H9 (cell line): ENCODE measurements at regions not wholly inside any gene's neighbourhood (a gene's known extent, or its start where the extent isn't known, plus 50 kb on each side); places are given as distances from the start of the nearest gene placed in this dataset.

Experiments
- DNase-seq: peaks from one replicate; pipeline ENCODE4 v3.0.0-alpha.2; 2017
- H2AFZ ChIP-seq: one replicate; pipeline ENCODE4 v1.6.1; 2013; ENCODE audit warnings: mild to moderate bottlenecking, low read length, control low read depth, moderate library complexity
- H2AK5ac ChIP-seq: 2 replicates; pipeline ENCODE4 v1.6.1; 2013; ENCODE audit warnings: low read length, control low read depth, mixed read lengths; ENCODE audit not compliant: insufficient read length
- H2BK120ac ChIP-seq: one replicate; pipeline ENCODE4 v1.6.1; 2013; ENCODE audit warnings: low read depth, mild to moderate bottlenecking, low read length, control low read depth, inconsistent platforms; ENCODE audit not compliant: poor library complexity, severe bottlenecking
- H2BK12ac ChIP-seq: 2 replicates; pipeline ENCODE4 v1.6.1; 2013; ENCODE audit warnings: low read length, control low read depth, mixed read lengths, low read depth; ENCODE audit not compliant: insufficient read length
- H2BK15ac ChIP-seq: 2 replicates; pipeline ENCODE4 v1.6.1; 2013; ENCODE audit warnings: low read depth, low read length, control low read depth
- H2BK20ac ChIP-seq: one replicate; pipeline ENCODE4 v1.6.1; 2013; ENCODE audit warnings: low read depth, mild to moderate bottlenecking, low read length, control low read depth, inconsistent platforms; ENCODE audit not compliant: poor library complexity, severe bottlenecking
- H2BK5ac ChIP-seq: 2 replicates; pipeline ENCODE4 v1.6.1; 2013; ENCODE audit warnings: low read length, control low read depth, mixed read lengths; ENCODE audit not compliant: insufficient read length
- H3K14ac ChIP-seq: 2 replicates; pipeline ENCODE4 v1.6.1; 2013; ENCODE audit warnings: low read length, control low read depth; ENCODE audit not compliant: insufficient read depth
- H3K18ac ChIP-seq: 2 replicates; pipeline ENCODE4 v1.6.1; 2013; ENCODE audit warnings: low read depth, mild to moderate bottlenecking, mixed read lengths, low read length, control low read depth; ENCODE audit not compliant: insufficient read length
- H3K23ac ChIP-seq: 2 replicates; pipeline ENCODE4 v1.6.1; 2013; ENCODE audit warnings: low read length, control low read depth, mixed read lengths, low read depth; ENCODE audit not compliant: insufficient read length
- H3K23me2 ChIP-seq: 2 replicates; pipeline ENCODE4 v1.6.1; 2013; ENCODE audit warnings: low read depth, mild to moderate bottlenecking, mixed read lengths, low read length, control low read depth; ENCODE audit not compliant: insufficient read length, poor library complexity, severe bottlenecking
- H3K27ac ChIP-seq: 2 replicates; pipeline ENCODE4 v1.5.1; 2013; ENCODE audit warnings: low read length, control low read depth, mixed read lengths, low read depth; ENCODE audit not compliant: insufficient read length
- H3K27me3 ChIP-seq: 2 replicates; pipeline ENCODE4 v1.6.1; 2013; ENCODE audit warnings: low read length, control low read depth, inconsistent platforms; ENCODE audit not compliant: insufficient read depth
- H3K4ac ChIP-seq: 2 replicates; pipeline ENCODE4 v1.6.1; 2013; ENCODE audit warnings: low read depth, mild to moderate bottlenecking, control low read depth, inconsistent platforms, low read length, moderate library complexity
- H3K4me1 ChIP-seq: 2 replicates; pipeline ENCODE4 v1.6.1; 2013; ENCODE audit warnings: low read length, control low read depth, inconsistent platforms; ENCODE audit not compliant: insufficient read depth
- H3K4me2 ChIP-seq: 2 replicates; pipeline ENCODE4 v1.6.1; 2013; ENCODE audit warnings: low read length, control low read depth, mixed read lengths; ENCODE audit not compliant: insufficient read length, insufficient read depth
- H3K56ac ChIP-seq: 2 replicates; pipeline ENCODE4 v1.6.1; 2013; ENCODE audit warnings: low read depth, mild to moderate bottlenecking, mixed read lengths, low read length, control low read depth; ENCODE audit not compliant: insufficient read length
- H3K79me1 ChIP-seq: 2 replicates; pipeline ENCODE4 v1.6.1; 2013; ENCODE audit warnings: low read depth, mild to moderate bottlenecking, moderate library complexity, low read length, control low read depth, inconsistent platforms; ENCODE audit not compliant: insufficient read depth, poor library complexity, severe bottlenecking
- H3K79me2 ChIP-seq: 2 replicates; pipeline ENCODE4 v1.6.1; 2013; ENCODE audit warnings: low read length, control low read depth, inconsistent platforms; ENCODE audit not compliant: insufficient read depth
- H3K9ac ChIP-seq: 2 replicates; pipeline ENCODE4 v1.6.1; 2013; ENCODE audit warnings: low read length, control low read depth, mixed read lengths; ENCODE audit not compliant: insufficient read length; ENCODE audit errors: extremely low read depth
- H3K9me3 ChIP-seq: one replicate; pipeline ENCODE4 v1.6.1; 2013; ENCODE audit warnings: low read depth, low read length, inconsistent platforms; ENCODE audit not compliant: control insufficient read depth
- H3T11ph ChIP-seq: one replicate; pipeline ENCODE4 v1.6.1; 2013; ENCODE audit warnings: mild to moderate bottlenecking, low read length, control low read depth, inconsistent platforms
- H4K20me1 ChIP-seq: one replicate; pipeline ENCODE4 v1.6.1; 2013; ENCODE audit not compliant: control insufficient read depth, insufficient read length, insufficient read depth
- H4K5ac ChIP-seq: 2 replicates; pipeline ENCODE4 v1.6.1; 2013; ENCODE audit warnings: low read depth, mild to moderate bottlenecking, mixed read lengths, low read length, control low read depth; ENCODE audit not compliant: insufficient read length
- H4K8ac ChIP-seq: replicated peaks from 2 replicates; pipeline ENCODE4 v1.6.1; 2013; ENCODE audit warnings: low read length, control low read depth, mixed read lengths, low read depth; ENCODE audit not compliant: insufficient read length
- H4K91ac ChIP-seq: 2 replicates; pipeline ENCODE4 v1.6.1; 2013; ENCODE audit warnings: low read depth, mild to moderate bottlenecking, moderate library complexity, mixed read lengths, low read length, control low read depth; ENCODE audit not compliant: insufficient read length
- H3K27ac Mint-ChIP-seq, 3 experiments: 2 replicates in 2 of 3; 3 replicates in 1 of 3; pipeline ENCODE4 v1.8.0; 2020 to 2021; ENCODE audit warnings: mixed read lengths in 3 of 3, mild to moderate bottlenecking in 1 of 3, moderate library complexity in 1 of 3
- H3K27me3 Mint-ChIP-seq: 2 replicates; pipeline ENCODE4 v1.8.0; 2021; ENCODE audit warnings: low read depth, mild to moderate bottlenecking, moderate library complexity, mixed read lengths
- H3K36me3 Mint-ChIP-seq, 3 experiments: 2 replicates in 2 of 3; 3 replicates in 1 of 3; pipeline ENCODE4 v1.8.0; 2020 to 2021; ENCODE audit warnings: low read depth in 3 of 3, mixed read lengths in 3 of 3; ENCODE audit not compliant: insufficient read depth in 1 of 3
- H3K4me1 Mint-ChIP-seq, 2 experiments: 2 replicates each; pipeline ENCODE4 v1.8.0; 2020; ENCODE audit warnings: mixed read lengths in 2 of 2
- H3K4me3 Mint-ChIP-seq, 2 experiments: 2 replicates in 1 of 2; 3 replicates in 1 of 2; pipeline ENCODE4 v1.8.0; 2020 to 2021; ENCODE audit warnings: mild to moderate bottlenecking in 2 of 2, mixed read lengths in 2 of 2, moderate library complexity in 1 of 2
- H3K9me3 Mint-ChIP-seq, 2 experiments: 2 replicates in 1 of 2; 3 replicates in 1 of 2; pipeline ENCODE4 v1.8.0; 2020; ENCODE audit warnings: mild to moderate bottlenecking in 2 of 2, mixed read lengths in 2 of 2, moderate library complexity in 1 of 2
- CTCF ChIP-seq: fragments of 200-600 bp; sonication (generic); conservative IDR thresholded peaks from 3 replicates; pipeline ENCODE4 v1.8.0; 2021; ENCODE audit warnings: antibody characterized with exemption, mild to moderate bottlenecking
- WGBS: extraction: QIAGEN DNeasy Blood & Tissue Kit; methylation state at CpG from one replicate; pipeline ENCODE4 v1.1.7; 2013; ENCODE audit warnings: missing lambda C conversion rate, low lambda C conversion rate, mixed read lengths; ENCODE audit not compliant: insufficient read length; ENCODE audit errors: extremely low coverage; 5-methylcytosine and 5-hydroxymethylcytosine counted together

GRCh38 chr2:14881651-14882327 lies 249.3 kb downstream of the LRATD1 start:
- H2BK5ac ChIP-seq = no peak overlapping the region
- H3K56ac ChIP-seq = no peak overlapping the region
- no peak for TF ChIP-seq CTCF
- no peak overlapping the region for H2BK120ac ChIP-seq
- H2BK20ac ChIP-seq = no peak overlapping the region
- H3K9me3 Mint-ChIP-seq = no peaks in the 10 kb centered on the region
- no peak overlapping the region for H3K23ac ChIP-seq
- no peak overlapping the region for H3K4me2 ChIP-seq
- no peak overlapping the region for H4K8ac ChIP-seq
- H3K79me2 ChIP-seq = no peaks in the 10 kb centered on the region
- no peak overlapping the region for H2AK5ac ChIP-seq
- H4K91ac ChIP-seq = no peak overlapping the region
- H3K9me3 ChIP-seq = no peaks in the 10 kb centered on the region
- no peaks in the 10 kb centered on the region for H3K27me3 Mint-ChIP-seq
- no peak for DNase-seq
- no peak overlapping the region for H3T11ph ChIP-seq
- no peak overlapping the region for H3K14ac ChIP-seq
- H2BK15ac ChIP-seq = no peak overlapping the region
- H3K4me1 Mint-ChIP-seq = peaks cover 0 to 2% of the 10 kb centered on the region in 2 experiments; a peak in 2 of 4 replicates
- no peak overlapping the region for H3K27ac Mint-ChIP-seq
- H3K27me3 ChIP-seq = no peaks in the 10 kb centered on the region
- H4K20me1 ChIP-seq = no peaks in the 10 kb centered on the region
- H3K4ac ChIP-seq = no peak overlapping the region
- H4K5ac ChIP-seq = no peak overlapping the region
- no peak overlapping the region for H3K18ac ChIP-seq
- no peaks in the 10 kb centered on the region for H3K4me1 ChIP-seq
- no CpG with 5 or more reads among the region's 3 CpGs for WGBS
- no peak overlapping the region for H3K27ac ChIP-seq
- H2AFZ ChIP-seq = no peak overlapping the region
- H3K9ac ChIP-seq = no peak overlapping the region
- no peaks in the 10 kb centered on the region for H3K23me2 ChIP-seq
- H3K79me1 ChIP-seq = no peaks in the 10 kb centered on the region
- no peak overlapping the region for H2BK12ac ChIP-seq
- H3K36me3 Mint-ChIP-seq = no peaks in the 10 kb centered on the region
- H3K4me3 Mint-ChIP-seq = no peak overlapping the region
